HG03342 (cell line): ENCODE measurements at regions not wholly inside any gene's neighbourhood (a gene's known extent, or its start where the extent isn't known, plus 50 kb on each side); places are given as distances from the start of the nearest gene placed in this dataset.
"Not testable (repeated sequence)": the region's sequence is repeated elsewhere in the genome, so short reads cannot be mapped to it uniquely, and the experiment has no call there.

Source experiments
- ATAC-seq: cut with Tn5 transposase; IDR thresholded peaks from one replicate; pipeline ENCODE4 v1.9.1; 2021; ENCODE audit warnings: mild to moderate bottlenecking, moderate library complexity; ENCODE audit not compliant: unreplicated experiment

DNA sequence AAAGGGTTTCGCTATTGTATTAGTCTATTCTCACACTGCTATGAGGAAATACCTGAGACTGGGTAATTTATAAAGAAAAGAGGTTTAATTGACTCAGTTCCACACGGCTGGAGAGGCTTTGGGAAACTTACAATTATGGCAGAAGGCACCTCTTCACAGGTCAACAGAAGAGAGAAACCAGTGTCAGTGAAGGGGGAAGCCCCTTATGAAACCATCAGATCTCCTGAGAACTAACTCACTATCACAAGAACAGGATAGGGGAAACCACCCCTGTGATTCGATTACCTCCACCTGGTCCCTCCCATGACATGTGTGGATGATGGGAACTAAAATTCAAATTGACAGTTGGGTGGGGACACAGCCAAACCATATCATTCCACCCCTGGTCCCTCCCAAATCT, 589.5 kb downstream of the CENPC start:
- no peak for ATAC-seq

GRCh38 chr4:66949419-66949818, 595.9 kb downstream of the CENPC start:
- no peak for ATAC-seq

- no peak for ATAC-seq
Measured at GRCh38 chr4:66946761-66947160, 598.5 kb downstream of the CENPC start.

GRCh38 chr4:66943112-66943511, 602.2 kb downstream of the CENPC start:
- ATAC-seq, result no peak

- not testable (repeated sequence) for ATAC-seq
Measured at GRCh38 chr4:66931981-66932380, 613.3 kb downstream of the CENPC start.

DNA sequence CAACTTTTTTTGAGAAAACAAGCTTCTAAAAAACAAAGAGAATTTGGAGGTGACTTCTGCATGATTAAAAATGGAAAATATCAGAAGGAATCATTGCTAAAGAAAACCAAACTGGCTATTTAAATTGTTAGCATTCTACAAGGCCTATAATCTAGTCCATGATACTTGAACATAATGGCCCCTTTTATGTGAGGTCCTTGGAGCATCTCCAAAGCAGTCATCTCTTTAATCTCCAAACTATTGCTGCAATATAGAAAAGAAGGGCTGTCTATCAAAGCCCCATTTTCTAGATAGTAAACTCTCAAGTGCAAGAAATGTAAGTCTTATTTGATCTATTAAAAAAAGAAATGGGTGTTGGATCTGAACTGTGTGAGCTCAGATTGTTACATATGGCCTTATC, 615.1 kb downstream of the CENPC start:
- no peak for ATAC-seq

- ATAC-seq, result no peak
Measured at GRCh38 chr4:66929748-66930147, 615.6 kb downstream of the CENPC start.

DNA sequence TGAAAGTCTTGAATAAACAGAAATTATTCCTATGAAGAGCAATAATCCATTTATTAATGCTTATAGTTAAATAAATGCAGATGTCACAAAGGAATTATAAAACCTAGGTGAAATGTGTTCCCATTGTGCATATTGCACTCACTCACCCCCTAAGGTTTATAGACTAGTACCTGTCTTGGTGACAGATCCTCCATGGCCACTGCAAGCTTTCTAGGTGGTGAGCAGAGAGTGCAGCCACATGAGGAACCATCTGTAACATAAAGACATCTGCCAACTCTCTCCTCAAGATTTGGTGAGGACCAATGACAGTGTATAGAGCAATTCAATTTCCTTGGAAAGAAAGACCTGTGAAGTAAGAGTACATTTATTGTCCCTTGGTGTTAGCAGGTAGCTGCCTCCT, 616.4 kb downstream of the CENPC start:
- ATAC-seq, result not testable (repeated sequence)

DNA sequence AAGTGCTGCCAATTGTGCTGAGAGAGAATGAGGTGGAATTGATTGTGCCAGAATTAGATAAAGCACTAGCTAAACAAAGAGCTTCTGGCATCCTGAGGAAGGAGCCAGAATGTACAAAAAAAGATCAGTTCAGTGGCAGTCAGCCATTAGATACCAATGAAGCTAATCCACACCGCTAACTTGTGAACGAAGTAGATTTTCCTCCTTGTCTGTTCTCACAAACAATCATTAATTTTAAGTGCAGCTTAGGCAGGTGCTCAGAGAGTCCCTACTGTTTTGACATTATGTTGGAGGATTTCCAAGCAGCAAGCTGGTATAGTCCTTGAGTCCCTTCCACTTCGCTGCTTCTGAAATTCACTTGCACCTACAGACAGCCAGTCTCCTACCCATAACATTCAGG, 617.4 kb downstream of the CENPC start:
- ATAC-seq, result no peak

GRCh38 chr4:66926687-66927086, 618.6 kb downstream of the CENPC start:
- no peak for ATAC-seq

DNA sequence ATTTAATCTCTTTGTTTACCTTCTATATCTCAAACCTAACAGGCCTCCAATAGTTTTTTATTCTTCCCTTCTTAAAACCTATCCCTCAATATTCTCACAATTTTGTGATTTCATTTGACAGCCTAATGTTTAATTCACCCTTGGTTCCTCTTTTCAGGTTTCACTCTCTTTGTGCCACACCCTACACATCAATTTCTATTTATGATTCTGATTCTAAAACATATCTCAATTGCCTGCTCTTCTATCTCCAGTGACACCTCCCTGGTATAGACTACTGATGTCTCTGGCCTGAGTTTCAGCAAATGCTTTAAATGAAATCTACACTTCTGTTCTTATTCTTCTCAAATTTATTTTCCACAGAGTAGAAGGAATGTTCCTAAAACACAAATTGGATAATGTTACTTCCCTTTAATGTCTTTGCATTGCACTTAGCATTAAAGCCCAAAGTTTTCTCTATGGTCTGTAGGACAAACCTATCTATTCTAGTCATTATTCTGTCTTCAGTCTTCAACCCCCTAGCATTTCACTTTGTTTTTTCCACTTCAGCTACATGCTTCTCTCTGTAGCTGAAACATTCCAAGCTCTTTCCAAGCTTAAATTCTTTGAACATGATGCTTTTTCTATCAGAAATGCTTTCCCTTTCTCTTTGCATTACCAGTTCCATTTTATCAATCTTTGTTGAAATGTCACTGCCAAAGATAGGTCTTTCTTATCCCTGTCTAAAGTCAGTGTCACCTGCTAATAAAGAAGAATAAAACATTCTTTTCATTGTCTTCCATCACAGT, 622.0 kb downstream of the CENPC start:
- ATAC-seq, result no peak

DNA sequence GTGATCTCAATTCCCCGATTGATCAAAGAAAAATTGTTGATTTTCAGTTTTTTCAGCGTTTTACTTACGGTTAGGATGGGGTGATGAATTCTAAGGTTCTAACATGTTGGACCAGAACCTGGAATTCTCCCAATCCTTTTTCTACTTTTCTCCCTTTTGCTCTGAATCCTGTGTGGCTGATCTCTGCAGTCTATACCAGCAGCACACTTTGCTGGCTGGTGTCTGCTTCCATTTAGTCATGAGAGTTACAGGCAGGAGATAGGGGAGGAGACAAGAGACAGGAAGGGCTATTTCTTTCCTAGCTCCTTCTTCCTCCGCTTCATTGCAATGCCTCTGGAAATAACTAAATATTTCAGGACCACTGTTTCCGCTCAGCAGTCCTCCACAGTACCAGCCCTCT, 623.9 kb downstream of the CENPC start:
- ATAC-seq, result no peak

DNA sequence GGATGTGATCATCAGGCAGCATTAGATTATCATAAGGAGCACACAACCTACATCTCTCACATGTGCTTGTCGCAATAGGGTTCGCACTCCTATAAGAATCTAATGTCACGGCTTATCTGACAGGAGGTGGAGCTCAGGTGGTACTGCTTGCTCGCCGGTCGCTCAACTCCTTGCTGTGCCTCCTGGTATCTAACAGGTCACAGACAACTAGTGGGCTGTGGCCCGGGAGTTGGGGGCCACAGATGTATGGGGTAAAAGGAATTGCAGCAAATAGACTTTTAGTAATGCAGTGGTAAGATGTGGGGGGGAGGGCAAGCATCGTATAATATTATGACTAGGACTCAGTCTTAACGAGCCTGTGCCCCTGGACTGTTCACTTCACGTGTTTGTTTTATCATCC, 624.8 kb downstream of the CENPC start:
- no peak for ATAC-seq

DNA sequence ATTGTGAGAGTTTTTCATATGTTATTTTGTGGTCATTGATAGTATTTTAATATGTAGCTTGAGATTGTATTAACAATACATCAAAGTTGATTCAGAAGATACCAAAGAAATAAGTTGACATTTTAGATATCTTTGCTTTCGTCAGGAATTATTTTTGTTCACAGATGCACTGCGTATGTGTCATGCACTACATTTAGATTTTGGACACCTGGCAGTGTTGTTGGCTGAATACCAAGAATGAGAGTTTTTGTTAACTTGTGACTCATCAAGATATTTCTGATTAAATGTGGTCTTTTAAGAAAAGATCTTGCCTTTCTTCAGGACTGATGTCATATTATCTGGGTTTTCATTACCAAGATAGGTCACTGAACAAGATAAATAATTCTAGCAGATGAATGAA, 633.4 kb downstream of the CENPC start:
- no peak for ATAC-seq

DNA sequence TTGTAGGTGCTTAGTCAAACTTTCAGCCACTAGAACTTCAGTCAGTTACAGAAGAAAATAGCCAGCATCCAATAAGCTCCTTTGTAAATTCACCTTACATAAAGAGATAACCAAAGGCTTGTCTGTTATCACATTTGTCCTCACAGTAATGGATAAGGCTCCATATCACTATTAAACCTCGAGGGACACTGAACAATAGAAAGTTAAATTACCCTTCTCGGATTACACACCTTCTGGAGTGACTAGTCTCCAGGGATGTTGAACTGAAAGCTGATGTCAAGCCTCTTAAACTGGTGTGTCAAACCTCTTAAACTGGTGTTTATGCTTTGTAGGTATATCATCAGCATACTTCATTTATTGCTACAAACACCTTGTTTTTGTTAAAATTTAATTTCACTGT, 639.0 kb downstream of the CENPC start:
- no peak for ATAC-seq

DNA sequence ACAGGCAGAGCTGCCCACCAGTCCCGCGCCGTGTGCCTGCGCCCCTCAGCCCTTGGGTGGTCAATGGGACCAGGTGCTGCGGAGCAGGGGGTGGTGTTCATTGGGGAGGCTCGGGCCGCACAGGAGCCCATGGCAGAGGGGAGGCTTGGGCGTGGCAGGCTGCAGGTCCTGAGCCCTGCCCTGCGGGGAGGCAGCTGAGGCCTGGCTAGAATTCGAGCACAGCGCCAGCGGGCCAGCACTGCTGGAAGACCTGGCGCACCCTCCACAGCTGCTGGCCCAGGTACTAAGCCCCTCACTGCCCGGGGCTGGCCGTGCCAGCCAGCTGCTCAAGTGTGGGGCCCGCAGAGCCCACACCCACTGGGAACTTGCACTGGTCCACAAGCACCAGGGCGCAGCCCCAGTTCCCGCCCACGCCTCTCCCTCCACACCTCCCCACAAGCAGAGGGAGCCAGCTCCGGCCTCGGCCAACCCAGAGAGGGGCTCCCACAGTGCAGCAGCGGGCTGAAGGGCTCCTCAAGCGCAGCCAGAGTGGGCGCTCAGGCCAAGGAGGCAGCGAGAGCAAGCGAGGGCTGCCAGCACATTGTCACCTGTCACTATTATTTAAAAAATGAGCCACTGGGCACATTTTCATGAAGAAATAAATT, 645.8 kb downstream of the CENPC start:
- no peak for ATAC-seq

- no peak for ATAC-seq
Measured at GRCh38 chr4:66893807-66894206, 651.5 kb downstream of the CENPC start.

GRCh38 chr4:66887061-66887460, 658.2 kb downstream of the CENPC start:
- no peak for ATAC-seq

- no peak for ATAC-seq
Measured at GRCh38 chr4:66885501-66886165, 659.7 kb downstream of the CENPC start.

DNA sequence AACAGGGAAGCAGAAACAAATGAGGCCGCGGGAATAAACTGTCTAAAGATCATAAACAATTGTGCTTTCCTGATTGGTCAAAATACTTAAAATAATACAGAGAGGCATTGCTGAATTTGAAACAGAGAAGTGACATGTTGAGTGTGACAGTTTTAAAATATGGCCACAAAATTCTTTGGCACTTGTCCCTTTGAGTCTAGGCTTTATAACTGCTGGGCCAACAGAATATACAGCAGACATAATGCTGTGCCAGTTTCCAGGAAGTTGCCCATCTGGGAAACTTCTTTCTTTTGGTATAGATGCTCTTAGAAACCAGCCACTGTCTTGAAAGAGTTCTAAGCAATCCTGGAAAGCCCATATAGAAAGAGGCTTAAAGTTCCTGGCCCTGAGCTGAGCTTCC, 668.4 kb downstream of the CENPC start:
- ATAC-seq, result no peak

- no peak for ATAC-seq
Measured at GRCh38 chr4:66872661-66873060, 672.6 kb downstream of the CENPC start.

GRCh38 chr4:66863481-66863880, 681.8 kb downstream of the CENPC start:
- no peak for ATAC-seq
